ENCODE measurements at regions not wholly inside any gene's neighbourhood (a gene's known extent, or its start where the extent isn't known, plus 50 kb on each side); places are given as distances from the start of the nearest gene placed in this dataset.
A peak's percentile ranks its signal among the peaks of the same experiment; 100 is the strongest.

DNA sequence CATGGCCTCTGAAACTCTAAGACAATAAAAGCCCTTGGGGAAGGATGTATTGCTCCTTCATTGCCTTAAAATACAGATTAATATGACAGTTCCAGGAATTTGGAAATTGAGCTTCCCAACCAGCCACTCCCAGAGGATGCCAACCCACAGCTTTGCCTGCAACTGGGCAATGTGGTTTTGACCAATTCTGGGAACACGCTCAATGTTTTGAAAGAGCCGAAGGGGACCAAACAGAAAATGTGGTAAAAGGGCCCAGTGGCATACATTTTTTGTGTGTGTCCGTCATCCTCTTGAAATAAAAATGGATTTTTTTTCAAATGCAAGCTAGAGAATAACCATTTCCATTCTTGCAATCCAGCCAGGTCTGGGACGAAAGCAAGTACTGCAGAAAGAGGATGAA is 88.3 kb upstream of the PLEKHG7 start:
- DNase-seq (ENCODE audit: low read depth in 2 of 2), result no peak

DNA sequence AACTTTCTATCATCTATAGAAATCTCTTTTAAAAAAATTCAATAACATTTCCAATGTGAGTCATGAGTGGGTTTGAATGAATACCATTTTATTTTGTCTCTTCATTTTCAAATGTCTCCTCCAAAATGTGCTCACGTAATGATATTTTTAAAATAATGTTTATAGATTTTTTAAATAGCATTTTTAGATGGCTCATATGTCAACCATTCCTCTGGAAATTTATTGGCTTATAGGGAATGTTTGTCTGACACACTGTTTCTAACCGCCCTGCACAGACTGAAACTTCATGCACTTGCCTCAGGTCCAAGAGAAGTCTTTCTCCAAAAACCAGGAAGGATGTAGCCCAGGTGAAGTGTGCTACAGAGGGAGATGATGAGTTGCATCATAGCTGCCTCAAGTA is 88.8 kb upstream of the PLEKHG7 start:
- no peak for DNase-seq (ENCODE audit: low read depth in 2 of 2)

DNA sequence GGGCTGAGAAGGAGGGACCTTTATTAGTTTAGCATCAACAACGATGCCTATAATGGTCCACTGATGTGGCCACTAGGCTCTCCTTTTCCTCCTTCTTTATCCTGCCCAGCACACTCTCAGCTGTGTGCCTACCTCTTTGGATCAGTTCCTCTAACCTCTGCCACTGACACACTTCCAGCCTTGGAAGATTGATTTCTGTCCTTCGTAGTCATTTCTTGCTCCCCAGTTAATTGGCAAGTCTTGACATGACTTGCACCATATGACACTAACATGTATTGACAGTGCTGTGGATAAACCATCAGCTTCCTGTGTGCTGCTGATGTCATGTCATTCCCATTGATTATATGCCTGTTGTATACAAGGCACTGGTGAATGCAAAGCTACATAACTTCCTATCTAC is 90.2 kb upstream of the PLEKHG7 start:
- no peak for DNase-seq (ENCODE audit: low read depth in 2 of 2)

DNA sequence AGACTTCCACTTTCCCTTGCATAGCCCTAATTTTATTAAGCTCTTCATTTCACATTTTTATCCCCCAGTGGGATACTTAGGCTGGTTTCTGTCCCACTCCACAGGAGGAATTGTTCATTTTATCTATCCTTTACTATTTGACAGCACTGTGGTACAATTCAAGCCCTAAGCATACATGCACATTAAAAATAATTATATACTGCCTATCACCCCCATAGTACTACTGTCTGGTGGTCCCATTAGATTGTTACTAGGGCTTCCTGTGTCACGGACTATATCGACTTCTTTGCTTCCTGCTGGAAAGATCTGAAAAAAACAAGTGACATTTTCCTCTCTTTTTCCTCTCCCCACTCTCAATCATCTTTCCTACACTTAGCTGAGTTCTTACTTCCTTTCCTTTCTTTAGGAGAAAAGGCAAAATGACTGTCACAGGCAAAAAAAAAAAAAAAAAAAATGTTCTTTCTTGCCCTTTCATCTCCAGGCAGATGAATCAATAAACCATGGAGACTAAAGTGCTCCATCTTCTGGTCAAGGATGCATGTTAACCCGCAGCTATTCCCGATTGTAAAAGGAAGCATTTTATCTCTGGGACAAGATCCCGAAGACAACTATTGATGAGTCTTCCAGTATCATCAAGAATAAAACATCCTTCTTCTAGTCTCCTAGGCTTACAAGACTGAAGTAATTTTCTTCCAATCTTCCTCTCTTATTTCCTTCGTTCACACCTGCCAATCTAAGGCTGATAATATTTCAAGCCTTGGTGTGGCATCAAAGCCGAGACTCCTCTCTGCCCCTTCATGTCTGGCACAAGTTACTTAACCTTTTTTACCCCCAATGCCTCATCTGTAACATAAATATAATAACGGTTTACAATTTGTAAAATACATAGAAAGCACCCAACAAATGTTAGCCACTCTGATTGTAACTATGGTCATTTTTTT is 94.4 kb upstream of the PLEKHG7 start:
- peak; percentile 14 to 48 for DNase-seq (ENCODE audit: low read depth in 2 of 2)

DNA sequence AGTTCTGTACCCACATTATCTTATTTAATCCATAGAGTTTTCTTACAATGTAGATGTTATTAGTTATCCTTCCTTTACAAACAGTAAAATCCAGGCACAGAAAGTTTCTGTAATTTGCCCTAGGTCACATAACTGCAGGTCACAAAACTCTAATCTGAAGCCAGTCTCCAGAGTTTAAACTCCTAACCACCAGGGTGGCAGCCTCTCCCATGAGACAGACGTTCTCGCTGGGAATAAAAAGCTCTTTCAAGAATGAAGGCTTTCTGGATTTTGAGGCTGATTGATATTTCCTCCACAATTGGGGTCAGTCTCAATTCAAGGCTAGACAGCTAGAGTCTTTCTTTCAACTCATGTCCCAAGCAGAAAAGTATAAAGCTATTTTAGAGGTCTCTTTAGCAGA is 95.8 kb upstream of the PLEKHG7 start:
- DNase-seq (ENCODE audit: low read depth in 2 of 2), result no peak

DNA sequence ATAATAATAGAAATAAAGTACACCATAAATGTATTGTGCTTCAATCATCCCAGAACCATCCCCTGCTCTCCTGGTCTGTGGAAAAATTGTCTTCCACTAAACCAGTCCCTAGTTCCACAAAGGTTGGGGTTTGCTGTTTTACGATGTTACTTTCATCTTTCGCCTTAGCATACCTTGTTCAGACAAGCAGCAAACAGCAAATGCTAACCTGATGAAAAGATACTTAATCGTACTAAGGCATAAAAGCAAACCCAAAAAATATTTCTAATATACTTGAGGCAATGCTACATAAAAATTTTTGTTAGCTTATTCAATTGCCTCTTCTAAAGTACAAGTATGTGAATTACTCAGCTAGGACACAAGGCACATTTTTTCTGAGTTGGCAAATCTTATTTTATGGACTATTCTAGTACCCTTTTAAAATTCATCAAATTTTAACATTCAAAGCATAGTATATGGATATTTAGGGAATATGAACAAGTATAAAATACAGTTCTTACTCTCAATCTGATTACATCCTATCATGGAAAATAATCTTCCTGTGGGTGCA is 97.1 kb upstream of the PLEKHG7 start:
- no peak for DNase-seq (ENCODE audit: low read depth in 2 of 2)

DNA sequence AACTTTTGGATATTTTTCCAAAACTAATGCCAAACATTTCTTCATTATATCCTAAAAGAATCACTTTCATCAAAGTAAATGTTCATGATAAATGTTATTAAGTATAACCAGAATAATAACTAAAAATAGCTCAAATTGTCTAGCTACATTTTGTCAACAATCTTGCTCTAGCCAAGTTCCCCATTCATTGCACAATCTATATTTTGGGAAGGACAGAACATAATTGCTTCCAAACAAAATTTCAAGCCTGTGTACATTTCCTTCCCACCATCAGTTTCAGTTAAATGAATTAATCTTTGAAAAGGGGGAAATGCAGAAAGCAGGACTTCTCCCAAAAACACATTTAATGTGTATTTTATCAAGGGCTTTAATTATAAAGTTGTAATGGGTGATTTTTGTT is 98.0 kb upstream of the PLEKHG7 start:
- no peak for DNase-seq (ENCODE audit: low read depth in 2 of 2)

DNA sequence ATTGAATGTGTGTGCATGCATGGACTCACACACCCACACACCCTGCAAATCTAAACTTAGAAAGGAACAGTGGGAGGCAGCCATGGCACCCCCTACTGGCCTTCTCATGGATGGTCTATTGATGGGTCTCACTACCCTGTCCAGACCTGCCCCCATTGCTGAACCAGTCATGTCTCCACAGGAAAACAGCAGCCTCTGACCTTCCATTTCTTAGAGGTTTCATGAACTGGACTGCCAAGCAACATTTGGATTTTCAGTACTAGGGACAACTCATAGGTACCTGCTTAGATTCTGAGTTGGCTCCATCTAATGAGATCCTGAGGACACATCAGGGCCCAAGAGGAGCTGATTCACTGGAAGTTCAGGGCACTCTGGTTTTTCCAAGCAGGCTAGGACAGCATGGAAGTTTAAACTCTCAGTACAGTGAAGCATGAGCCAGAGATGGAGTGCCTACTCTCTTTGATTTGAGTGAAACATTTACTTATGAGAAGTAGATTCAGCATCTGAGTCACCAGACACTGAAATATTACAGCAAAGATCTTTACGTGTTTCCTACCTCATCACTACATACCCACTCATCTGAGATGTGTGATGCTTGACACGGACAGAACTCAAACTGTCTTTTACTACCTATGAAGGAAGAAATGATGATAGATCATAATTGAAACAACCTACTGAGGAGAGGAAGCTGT is 98.9 kb upstream of the PLEKHG7 start:
- no peak for DNase-seq (ENCODE audit: low read depth in 2 of 2)

DNA sequence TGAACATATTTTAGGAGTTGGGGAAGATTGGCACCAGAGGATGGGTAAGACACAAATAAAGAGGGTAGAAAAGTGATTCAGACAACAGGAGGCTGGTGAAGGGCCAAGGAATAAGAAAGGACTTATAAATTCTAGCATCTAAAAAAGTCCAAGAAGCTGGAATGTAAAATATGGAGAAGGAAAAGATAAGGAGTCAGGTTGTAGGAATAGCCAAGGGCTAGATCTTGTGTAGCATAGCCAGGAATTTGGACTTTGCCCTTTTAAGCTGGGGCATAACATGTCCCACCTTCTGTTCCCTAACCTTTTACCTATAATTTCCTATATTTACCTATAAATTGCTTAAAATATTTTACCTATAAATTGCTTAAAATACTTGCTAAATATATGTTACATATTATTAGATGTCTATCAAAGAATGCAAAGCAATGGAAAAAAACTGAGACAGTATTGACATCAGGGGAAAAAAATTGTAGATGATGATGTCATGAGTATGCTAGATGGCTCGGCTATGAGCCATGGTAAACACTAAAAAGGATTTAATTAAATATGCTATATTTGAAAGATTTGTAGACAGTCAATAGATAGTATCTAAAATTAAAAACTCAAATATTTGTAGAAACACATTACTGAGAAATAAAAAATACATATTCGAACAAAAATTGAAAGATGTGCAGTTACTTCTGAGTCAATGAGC is 99.7 kb upstream of the PLEKHG7 start:
- no peak for DNase-seq (ENCODE audit: low read depth in 2 of 2)

DNA sequence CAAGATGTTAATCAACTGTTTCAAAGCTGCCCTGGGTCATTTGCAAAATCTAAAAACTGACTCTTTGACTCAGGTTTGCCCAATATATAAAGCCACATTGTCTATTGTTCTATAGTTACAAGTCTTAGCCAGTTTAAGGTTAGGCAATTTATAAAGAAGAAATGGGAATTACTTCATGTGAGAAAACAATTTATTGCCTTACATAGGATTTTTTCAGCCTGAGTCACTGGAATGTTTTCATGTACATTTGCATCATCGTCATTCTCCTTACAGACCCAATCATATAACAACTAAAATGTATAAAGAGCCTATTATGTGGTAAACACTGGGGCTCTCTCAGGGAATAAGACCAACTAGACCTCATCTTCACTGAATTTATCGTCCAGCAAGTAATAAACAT is 100.3 kb upstream of the PLEKHG7 start:
- DNase-seq (ENCODE audit: low read depth in 2 of 2), result peak in 1 of 2 donors; percentile 30

DNA sequence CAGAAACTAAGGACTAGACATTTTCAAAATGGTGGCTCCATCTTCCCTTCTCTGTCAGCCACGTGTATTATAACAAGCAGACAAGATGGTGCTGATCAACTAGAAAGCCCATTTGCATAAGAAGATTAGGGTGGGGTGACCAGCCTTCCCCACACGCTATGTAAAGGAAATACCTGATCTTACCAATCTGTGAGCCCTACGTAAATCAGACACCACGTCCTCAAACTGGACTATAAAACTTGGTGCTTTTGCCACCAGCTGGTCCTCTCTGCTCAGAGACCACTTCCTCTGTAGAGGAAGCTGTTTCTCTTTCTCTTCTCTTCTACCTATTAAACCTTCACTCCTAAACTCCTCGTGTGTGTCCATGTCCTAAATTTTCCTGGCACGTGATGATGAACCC is 101.1 kb upstream of the PLEKHG7 start:
- DNase-seq (ENCODE audit: low read depth in 2 of 2), result no peak

DNA sequence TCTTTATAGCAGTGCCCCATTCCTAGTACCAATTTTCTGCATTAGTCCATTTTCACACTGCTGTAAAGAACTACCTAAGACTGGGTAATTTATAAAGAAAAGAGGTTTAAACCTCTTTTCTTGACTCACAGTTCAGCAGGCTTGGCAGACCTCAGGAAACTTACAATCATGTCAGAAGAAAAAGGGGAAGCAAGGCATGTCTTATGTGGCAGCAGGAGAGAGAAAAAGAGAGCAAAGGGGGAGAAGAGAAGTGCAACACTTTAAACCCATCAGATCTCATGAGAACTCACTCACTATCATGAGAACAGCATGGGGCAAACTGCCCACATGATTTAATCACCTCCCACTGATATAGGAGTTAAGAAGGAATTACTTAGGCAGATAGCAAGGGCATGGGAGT is 101.6 kb upstream of the PLEKHG7 start:
- no peak for DNase-seq (ENCODE audit: low read depth in 2 of 2)

DNA sequence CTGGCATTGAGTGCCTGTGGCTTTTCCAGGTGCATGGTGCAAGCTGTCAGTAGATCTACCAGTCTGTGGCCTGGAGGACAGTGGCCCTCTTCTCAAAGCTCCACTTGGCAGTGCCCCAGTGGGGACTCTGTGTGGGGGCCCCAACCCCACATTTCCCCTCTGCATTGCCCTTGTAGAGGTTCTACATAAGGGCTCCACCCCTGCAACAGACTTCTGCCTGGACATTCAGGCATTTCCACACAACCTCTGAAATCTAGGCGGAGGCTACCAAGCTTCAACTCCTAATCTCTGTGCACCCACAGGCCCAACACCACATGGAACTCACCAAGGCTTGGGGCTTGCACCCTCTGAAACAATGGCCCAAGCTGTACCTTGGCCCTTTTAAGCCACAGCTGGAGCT is 102.7 kb upstream of the PLEKHG7 start:
- DNase-seq (ENCODE audit: low read depth in 2 of 2), result no peak

DNA sequence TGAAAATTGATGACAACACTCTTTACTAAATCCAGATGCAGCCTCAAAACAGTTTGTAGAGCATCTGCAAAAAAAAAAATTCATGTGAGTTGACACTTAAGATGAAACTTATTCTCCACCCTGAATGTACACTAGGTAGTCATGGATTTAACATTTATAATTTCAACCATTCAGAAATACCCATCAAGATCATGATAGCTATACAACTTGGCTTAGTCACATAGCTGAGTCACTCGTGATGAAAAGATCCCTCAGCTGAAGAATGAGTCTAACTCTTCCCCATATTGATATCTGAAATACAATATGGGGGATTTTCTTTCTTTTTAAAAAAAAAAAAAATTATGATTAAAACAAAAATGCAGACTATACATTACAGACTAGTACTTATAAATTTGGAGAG is 104.8 kb upstream of the PLEKHG7 start:
- DNase-seq (ENCODE audit: low read depth in 2 of 2), result peak in 1 of 2 donors; percentile 19

DNA sequence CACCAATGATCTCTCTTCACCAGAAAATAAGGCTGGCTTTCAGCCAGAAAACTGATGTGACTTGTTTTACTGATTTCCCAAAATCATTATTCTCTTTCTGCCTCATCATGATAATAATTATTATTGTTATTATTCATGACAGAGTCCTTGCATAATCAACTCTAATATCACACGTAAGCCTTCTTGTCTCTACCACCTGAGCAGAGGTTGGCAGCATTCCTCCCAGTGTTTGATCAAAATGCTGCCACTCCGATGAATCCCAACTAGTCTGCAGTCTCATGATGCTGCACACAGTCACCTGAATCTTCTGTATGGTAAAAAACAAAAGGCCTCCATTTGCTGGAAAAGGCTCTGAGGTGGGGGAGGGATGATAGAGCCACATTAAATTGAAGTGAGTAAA is 105.7 kb upstream of the PLEKHG7 start:
- no peak for DNase-seq (ENCODE audit: low read depth in 2 of 2)

DNA sequence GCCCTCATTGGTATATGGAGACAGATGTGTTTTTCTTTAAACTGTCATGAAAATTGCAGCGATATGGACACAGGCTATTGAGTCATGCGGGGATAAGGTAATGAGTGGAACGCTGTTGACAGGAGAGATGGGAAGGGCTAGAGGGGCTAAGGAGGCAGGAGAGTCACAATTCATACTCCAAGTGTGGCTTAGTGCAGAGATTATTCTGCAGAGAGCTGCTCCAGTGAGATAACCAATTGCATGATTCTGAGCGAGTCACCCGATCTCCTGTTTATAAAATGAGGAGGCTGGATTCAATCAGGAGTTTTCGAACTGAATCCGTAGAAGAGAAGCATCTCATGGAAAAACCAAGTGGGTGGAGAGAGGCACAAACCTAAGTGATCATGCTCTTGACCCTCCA is 106.4 kb upstream of the PLEKHG7 start:
- peak in 1 of 2 donors; percentile 4 for DNase-seq (ENCODE audit: low read depth in 2 of 2)

DNA sequence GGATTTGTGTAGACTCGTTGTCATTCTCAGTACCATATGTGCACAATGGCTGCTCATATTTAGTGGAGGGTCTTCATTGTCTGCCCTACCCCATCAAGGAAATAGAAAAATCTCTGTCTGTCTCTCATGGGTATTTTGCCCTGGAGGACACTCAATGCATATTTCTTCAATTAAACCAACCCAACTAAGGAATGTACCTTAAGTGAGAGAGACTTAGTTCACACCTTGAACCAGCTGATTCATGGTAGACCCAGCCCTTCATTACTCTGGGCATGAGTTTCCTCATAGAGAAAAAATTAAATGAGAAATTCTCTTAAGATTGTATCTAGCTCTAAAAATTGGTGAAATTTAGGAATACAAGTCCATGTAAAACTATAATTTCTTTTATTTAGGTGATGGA is 107.1 kb upstream of the PLEKHG7 start:
- DNase-seq (ENCODE audit: low read depth in 2 of 2), result no peak

DNA sequence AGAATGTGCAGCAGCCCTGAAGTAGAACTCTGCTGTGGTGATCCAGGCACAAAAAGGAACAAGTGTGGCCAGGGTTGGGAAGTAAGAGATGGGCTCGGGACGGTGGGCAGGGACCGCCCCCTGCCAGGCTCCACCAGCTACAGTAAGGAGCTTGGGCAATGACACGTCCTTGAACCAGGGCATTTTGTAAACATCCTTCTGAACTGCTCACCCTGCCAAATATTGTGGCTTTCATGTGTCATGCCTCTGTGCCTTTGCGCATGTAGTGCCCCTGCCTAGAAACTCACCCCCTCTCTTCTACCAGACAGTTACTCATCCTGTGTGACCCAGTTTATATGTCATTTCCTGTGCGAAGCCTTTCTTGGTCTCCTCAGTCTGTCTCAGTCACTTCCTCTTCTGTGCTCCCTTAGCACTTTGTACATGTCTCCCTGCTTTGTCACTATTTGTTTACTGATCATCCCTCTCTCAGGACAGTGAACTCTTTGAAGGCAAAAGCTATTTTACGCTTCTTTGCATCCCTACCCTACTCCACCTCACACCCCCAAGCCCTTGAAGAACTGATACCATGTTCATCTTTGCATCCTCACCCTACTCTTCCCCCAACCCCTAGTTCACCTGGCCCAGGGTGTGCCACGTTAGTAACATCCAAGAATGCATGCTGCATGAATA is 108.9 kb upstream of the PLEKHG7 start:
- peak in 1 of 2 donors; percentile 83 for DNase-seq (ENCODE audit: low read depth in 2 of 2)

DNA sequence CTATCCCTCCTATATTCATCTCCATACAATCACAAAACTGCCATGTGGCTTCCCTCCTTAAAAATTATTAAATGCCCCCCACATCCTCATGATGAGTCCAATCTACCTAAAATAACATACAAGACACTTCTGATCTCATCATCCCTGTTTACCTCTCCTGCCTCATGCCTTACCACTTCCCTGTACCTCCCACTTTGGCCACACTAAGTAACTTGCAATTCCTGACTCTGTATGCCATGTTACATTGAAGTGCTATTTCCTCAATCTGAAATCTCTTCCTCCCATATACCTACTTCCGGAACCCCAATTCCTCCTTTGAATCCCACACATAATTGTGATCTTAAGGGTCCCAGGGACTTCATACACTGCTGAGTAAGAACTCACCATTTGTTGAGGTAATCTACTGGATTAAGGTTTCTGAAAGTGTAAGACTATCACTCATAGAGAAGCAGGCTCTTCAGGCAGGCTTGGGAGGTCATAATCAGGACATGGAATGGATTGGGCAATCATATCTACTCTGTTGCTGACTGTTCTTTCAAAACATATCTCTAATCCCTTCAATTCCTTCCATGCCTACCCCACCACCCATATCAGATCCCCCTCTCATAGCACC is 117.6 kb upstream of the PLEKHG7 start:
- no peak for DNase-seq (ENCODE audit: low read depth in 2 of 2)

DNA sequence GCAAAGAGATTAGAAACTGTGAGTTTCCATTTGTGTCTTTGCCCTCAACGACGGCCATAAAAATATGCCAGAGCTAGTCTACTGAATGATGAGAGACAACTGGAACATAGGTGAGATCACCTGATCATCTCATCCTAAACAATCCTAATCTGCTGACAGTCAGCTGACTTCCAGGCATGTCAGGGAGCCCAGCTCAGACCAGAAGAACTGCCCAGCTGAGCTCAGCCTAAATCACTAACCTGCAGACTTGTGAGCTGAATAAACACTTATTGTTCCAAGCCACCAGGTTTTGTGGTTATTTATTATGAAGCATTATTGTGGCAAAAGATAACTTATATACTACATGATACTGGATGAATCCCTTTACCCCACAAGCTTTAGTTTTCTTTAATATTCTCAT is 118.9 kb upstream of the PLEKHG7 start:
- DNase-seq (ENCODE audit: low read depth in 2 of 2), result no peak

DNA sequence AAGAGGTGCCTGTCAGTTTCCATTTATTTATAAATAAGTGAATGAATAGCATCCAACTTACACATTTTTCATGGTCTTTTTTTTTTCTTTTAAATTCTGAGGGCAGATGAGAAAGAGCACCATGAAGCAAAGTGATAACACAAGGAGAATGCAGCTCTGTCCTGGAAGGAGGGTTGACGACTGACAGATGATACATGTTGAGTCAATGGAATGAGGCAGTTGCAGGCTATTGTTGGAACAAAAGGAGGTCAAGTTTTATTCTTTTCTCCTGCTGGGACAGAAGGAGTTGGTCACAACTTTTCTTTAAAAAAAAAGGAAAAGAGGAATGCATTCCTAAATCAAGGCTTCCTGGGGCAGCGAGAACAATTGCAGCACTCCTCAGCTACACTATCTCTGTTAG is 119.9 kb upstream of the PLEKHG7 start:
- no peak for DNase-seq (ENCODE audit: low read depth in 2 of 2)
